ENCODE measurements at regions not wholly inside any gene's neighbourhood (a gene's known extent, or its start where the extent isn't known, plus 50 kb on each side); places are given as distances from the start of the nearest gene placed in this dataset.
A peak's percentile ranks its signal among the peaks of the same experiment; 100 is the strongest.

GRCh38 chr3:66153481-66154443 lies 67.0 kb upstream of the SLC25A26 start:
- peak; percentile 43 for DNase-seq (ENCODE audit: low read depth)
- no peak for TF ChIP-seq CTCF (conservative IDR thresholded peaks at IDR 0.05; ENCODE audit: low read depth, low read length)
- peak overlapping the region; percentile 51 for H3K4me3 ChIP-seq (ENCODE audit: low read depth, low read length)

- DNase-seq (ENCODE audit: low read depth) = no peak
- H3K4me3 ChIP-seq (ENCODE audit: low read depth, low read length) = no peak overlapping the region
- no peak for TF ChIP-seq CTCF (conservative IDR thresholded peaks at IDR 0.05; ENCODE audit: low read depth, low read length)
Observed at GRCh38 chr3:66152336-66152735, 68.5 kb upstream of the SLC25A26 start.

- no peak for DNase-seq (ENCODE audit: low read depth)
- TF ChIP-seq CTCF (conservative IDR thresholded peaks at IDR 0.05; ENCODE audit: low read depth, low read length) = no peak
Observed at GRCh38 chr3:66150977-66151376, 69.8 kb upstream of the SLC25A26 start.

GRCh38 chr3:66149269-66149668 lies 71.5 kb upstream of the SLC25A26 start:
- DNase-seq (ENCODE audit: low read depth) = peak; percentile 21
- TF ChIP-seq CTCF (conservative IDR thresholded peaks at IDR 0.05; ENCODE audit: low read depth, low read length) = no peak
- no peak overlapping the region for H3K4me3 ChIP-seq (ENCODE audit: low read depth, low read length)

More at GRCh38 chr3:66150977-66151376, 69.8 kb upstream of the SLC25A26 start:
- no peak overlapping the region for H3K4me3 ChIP-seq (ENCODE audit: low read depth, low read length)

GRCh38 chr3:66145408-66145733 lies 75.4 kb upstream of the SLC25A26 start:
- no peak overlapping the region for H3K4me3 ChIP-seq (ENCODE audit: low read depth, low read length)
- DNase-seq (ENCODE audit: low read depth) = no peak
- no peak for TF ChIP-seq CTCF (conservative IDR thresholded peaks at IDR 0.05; ENCODE audit: low read depth, low read length)

GRCh38 chr3:66144568-66145407 lies 76.0 kb upstream of the SLC25A26 start:
- no peak overlapping the region for H3K4me3 ChIP-seq (ENCODE audit: low read depth, low read length)
- DNase-seq (ENCODE audit: low read depth) = peak; percentile 53
- no peak for TF ChIP-seq CTCF (conservative IDR thresholded peaks at IDR 0.05; ENCODE audit: low read depth, low read length)
